ENCODE measurements at regions not wholly inside any gene's neighbourhood (a gene's known extent, or its start where the extent isn't known, plus 50 kb on each side); places are given as distances from the start of the nearest gene placed in this dataset.
A peak's percentile ranks its signal among the peaks of the same experiment; 100 is the strongest.
"Not testable (repeated sequence)": the region's sequence is repeated elsewhere in the genome, so short reads cannot be mapped to it uniquely, and the experiment has no call there.

- DNase-seq = no peak
- no peak for ATAC-seq (ENCODE audit: poor library complexity)
- intact Hi-C loops (cut with DNase I) = no loop called here
These were observed 55.4 kb downstream of the CTSL start for GRCh38 chr9:87781331-87781730.

- no peak for ATAC-seq (ENCODE audit: poor library complexity)
- intact Hi-C loops (cut with DNase I) = no loop called here
- DNase-seq = no peak
These were observed 57.3 kb downstream of the CTSL start for GRCh38 chr9:87783180-87783579.

GRCh38 chr9:87785315-87785970, 59.5 kb downstream of the CTSL start:
- intact Hi-C loops (cut with DNase I); ATAC-seq (ENCODE audit: poor library complexity); DNase-seq: not testable (repeated sequence)

- intact Hi-C loops (cut with DNase I) = no loop called here
- no peak for ATAC-seq (ENCODE audit: poor library complexity)
- no peak for DNase-seq
These were observed 60.5 kb downstream of the CTSL start for GRCh38 chr9:87786423-87786822.

GRCh38 chr9:87786876-87787275, 61.0 kb downstream of the CTSL start:
- intact Hi-C loops (cut with DNase I) = no loop called here
- DNase-seq = no peak
- ATAC-seq (ENCODE audit: poor library complexity) = no peak

GRCh38 chr9:87787735-87788134, 61.8 kb downstream of the CTSL start:
- ATAC-seq (ENCODE audit: poor library complexity) (no peak), DNase-seq (no peak)
- intact Hi-C loops (cut with DNase I) = no loop called here

GRCh38 chr9:87792831-87793288, 66.9 kb downstream of the CTSL start:
- intact Hi-C loops (cut with DNase I) = no loop called here
- ATAC-seq (ENCODE audit: poor library complexity) (peak; percentile 94), DNase-seq (peak; percentile 78)

GRCh38 chr9:87793292-87793691, 67.4 kb downstream of the CTSL start:
- intact Hi-C loops (cut with DNase I) = no loop called here
- ATAC-seq (ENCODE audit: poor library complexity) (peak; percentile 66), DNase-seq (no peak)

- intact Hi-C loops (cut with DNase I) = no loop called here
- DNase-seq = no peak
- ATAC-seq (ENCODE audit: poor library complexity) = no peak
These were observed 69.3 kb downstream of the CTSL start for GRCh38 chr9:87795178-87795577.

- DNase-seq (no peak), ATAC-seq (ENCODE audit: poor library complexity) (no peak)
- intact Hi-C loops (cut with DNase I) = no loop called here
These were observed 70.3 kb downstream of the CTSL start for GRCh38 chr9:87796196-87796595.

- DNase-seq = no peak
- no peak for ATAC-seq (ENCODE audit: poor library complexity)
- intact Hi-C loops (cut with DNase I) = no loop called here
These were observed 72.4 kb downstream of the CTSL start for GRCh38 chr9:87798261-87798833.

GRCh38 chr9:87799503-87799902, 73.6 kb downstream of the CTSL start:
- DNase-seq = no peak
- no peak for ATAC-seq (ENCODE audit: poor library complexity)
- intact Hi-C loops (cut with DNase I) = no loop called here

- intact Hi-C loops (cut with DNase I) = no loop called here
- DNase-seq = no peak
- ATAC-seq (ENCODE audit: poor library complexity) = no peak
These were observed 74.5 kb downstream of the CTSL start for GRCh38 chr9:87800456-87800855.

- DNase-seq = no peak
- ATAC-seq (ENCODE audit: poor library complexity) = no peak
- intact Hi-C loops (cut with DNase I) = no loop called here
These were observed 75.1 kb downstream of the CTSL start for GRCh38 chr9:87801013-87801412.

GRCh38 chr9:87803166-87803565, 77.2 kb downstream of the CTSL start:
- DNase-seq (no peak), ATAC-seq (ENCODE audit: poor library complexity) (no peak)
- intact Hi-C loops (cut with DNase I) = no loop called here

- DNase-seq = no peak
- no peak for ATAC-seq (ENCODE audit: poor library complexity)
- intact Hi-C loops (cut with DNase I) = no loop called here
These were observed 77.9 kb downstream of the CTSL start for GRCh38 chr9:87803623-87804345.

- no peak for ATAC-seq (ENCODE audit: poor library complexity)
- intact Hi-C loops (cut with DNase I) = no loop called here
- DNase-seq = no peak
These were observed 77.4 kb upstream of the SPATA31E1 start for GRCh38 chr9:87805259-87805658.

GRCh38 chr9:87810008-87810407, 72.7 kb upstream of the SPATA31E1 start:
- intact Hi-C loops (cut with DNase I) = loop anchor here (2.0 kb wide), 1 partner anchor 125 kb away; no protein-coding TSS in a partner anchor
- ATAC-seq (ENCODE audit: poor library complexity) = no peak

GRCh38 chr9:87810679-87811178, 71.9 kb upstream of the SPATA31E1 start:
- DNase-seq = no peak
- no peak for ATAC-seq (ENCODE audit: poor library complexity)
- intact Hi-C loops (cut with DNase I) = loop anchor here (2.0 kb wide), 1 partner anchor 126 kb away; no protein-coding TSS in a partner anchor

More at GRCh38 chr9:87810008-87810407, 72.7 kb upstream of the SPATA31E1 start:
- no peak for DNase-seq
